GM06990 (cell line): ENCODE measurements at regions not wholly inside any gene's neighbourhood (a gene's known extent, or its start where the extent isn't known, plus 50 kb on each side); places are given as distances from the start of the nearest gene placed in this dataset.

Experiments
- DNase-seq: peaks from one replicate; pipeline ENCODE4 v3.0.0-alpha.2; 2011; ENCODE audit not compliant: insufficient read length; ENCODE audit errors: extremely low read depth
- H3K27me3 ChIP-seq: replicated peaks from 2 replicates; pipeline ENCODE4 v1.6.0; 2011; ENCODE audit warnings: low read length; ENCODE audit not compliant: control insufficient read depth, insufficient read depth
- H3K36me3 ChIP-seq: 2 replicates; pipeline ENCODE4 v1.5.1; 2011; ENCODE audit warnings: low read length; ENCODE audit not compliant: control insufficient read depth, insufficient read depth
- H3K4me3 ChIP-seq: replicated peaks from 2 replicates; pipeline ENCODE4 v1.5.1; 2011; ENCODE audit warnings: low read depth, mild to moderate bottlenecking, control low read depth, low read length
- TF ChIP-seq, protein P1 (sequence below): IDR thresholded peaks from 2 replicates; pipeline ENCODE4 v1.5.1; 2011; ENCODE audit warnings: low read length, control low read depth, mild to moderate bottlenecking, inconsistent platforms; ENCODE audit not compliant: insufficient read depth, poor library complexity, severe bottlenecking

DNA sequence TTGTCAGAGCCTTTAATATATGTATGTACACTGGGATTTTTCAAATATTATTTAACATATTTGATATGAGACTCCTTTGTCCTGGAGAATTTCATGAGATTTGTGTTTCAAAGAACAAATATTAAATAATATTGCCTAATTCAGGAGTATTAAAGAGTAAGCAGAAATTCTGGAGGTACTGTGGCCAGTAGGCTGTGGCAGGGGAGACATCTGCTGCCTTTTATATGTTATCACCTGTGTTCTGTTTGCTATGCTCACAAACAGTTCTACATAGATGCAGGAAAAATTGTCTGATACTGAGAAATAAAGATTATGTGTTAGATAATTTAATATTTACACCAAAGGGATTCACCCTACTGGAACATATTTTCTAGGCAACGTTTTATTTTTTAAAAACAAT, 395.4 kb upstream of the SLC35B3 start:
- H3K36me3 ChIP-seq: no peaks in the 10 kb centered on the region
- TF ChIP-seq, protein P1, sequence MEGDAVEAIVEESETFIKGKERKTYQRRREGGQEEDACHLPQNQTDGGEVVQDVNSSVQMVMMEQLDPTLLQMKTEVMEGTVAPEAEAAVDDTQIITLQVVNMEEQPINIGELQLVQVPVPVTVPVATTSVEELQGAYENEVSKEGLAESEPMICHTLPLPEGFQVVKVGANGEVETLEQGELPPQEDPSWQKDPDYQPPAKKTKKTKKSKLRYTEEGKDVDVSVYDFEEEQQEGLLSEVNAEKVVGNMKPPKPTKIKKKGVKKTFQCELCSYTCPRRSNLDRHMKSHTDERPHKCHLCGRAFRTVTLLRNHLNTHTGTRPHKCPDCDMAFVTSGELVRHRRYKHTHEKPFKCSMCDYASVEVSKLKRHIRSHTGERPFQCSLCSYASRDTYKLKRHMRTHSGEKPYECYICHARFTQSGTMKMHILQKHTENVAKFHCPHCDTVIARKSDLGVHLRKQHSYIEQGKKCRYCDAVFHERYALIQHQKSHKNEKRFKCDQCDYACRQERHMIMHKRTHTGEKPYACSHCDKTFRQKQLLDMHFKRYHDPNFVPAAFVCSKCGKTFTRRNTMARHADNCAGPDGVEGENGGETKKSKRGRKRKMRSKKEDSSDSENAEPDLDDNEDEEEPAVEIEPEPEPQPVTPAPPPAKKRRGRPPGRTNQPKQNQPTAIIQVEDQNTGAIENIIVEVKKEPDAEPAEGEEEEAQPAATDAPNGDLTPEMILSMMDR: no peak
- no peak for DNase-seq

DNA sequence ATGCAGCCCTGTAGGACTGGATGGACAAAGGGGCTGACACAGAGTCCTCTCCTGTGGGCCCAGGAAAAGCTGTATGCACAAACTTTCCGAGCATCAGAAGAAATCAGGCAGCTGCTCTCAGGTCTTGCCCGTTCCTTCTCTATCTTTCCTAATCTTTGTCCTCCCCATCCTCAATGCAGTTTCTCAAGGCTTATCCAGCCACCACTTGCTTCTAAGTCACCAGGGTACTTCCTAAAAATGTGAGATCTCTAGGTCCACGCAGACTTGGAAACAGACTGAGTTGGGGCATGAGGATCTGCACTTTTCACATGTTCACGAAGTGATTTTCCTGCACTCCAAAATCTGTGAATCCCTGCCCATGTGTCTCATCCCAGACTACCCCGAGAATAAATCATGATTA, 394.5 kb upstream of the SLC35B3 start:
- Histone ChIP-seq H3K36me3 (no peaks in the 10 kb centered on the region), H3K4me3 (no peak overlapping the region), H3K27me3 (no peaks in the 10 kb centered on the region)
- TF ChIP-seq, protein P1: no peak
- no peak for DNase-seq

More for the DNA sequence above, 395.4 kb upstream of the SLC35B3 start:
- Histone ChIP-seq H3K4me3 (no peak overlapping the region), H3K27me3 (no peaks in the 10 kb centered on the region)

DNA sequence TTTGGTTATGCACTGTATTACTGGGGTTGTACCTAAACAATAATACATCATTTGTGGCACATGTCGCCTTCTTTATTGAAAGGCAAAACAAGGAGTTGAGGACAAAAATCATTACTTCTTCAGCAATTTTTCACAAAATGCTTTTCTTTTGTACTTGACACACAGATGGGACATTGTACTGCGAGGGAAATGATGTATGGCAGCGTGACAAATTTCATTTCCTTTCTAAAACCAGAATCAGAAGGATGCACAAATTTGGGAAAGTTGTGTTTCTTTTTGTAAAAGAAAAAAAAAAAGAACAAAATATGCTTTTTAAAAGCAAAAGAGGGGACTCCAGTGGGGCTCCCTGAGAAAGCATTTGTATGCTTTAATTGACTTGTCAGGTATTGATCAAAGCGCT, 394.0 kb upstream of the SLC35B3 start:
- H3K27me3 ChIP-seq: no peaks in the 10 kb centered on the region
- TF ChIP-seq, protein P1: no peak
- DNase-seq: no peak
- H3K4me3 ChIP-seq: no peak overlapping the region
- no peaks in the 10 kb centered on the region for H3K36me3 ChIP-seq

DNA sequence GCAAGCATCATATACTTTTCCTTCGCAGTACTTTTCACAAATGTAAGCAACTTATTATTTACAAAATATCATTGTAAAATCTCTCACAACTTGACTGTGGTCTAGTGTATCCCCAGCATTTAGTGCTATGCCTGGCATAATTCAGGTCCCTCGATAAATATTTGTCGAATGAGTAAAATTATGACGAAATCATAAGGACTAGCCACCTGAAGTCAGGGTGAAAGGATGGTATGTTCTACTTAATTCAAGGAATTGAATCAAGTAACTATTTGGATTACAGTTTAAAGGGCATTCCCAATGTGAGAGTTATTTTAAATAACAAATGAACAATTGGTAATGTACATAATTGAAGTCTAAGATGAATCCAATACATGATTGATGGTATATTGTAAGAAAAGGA, 393.0 kb upstream of the SLC35B3 start:
- TF ChIP-seq, protein P1: no peak
- no peaks in the 10 kb centered on the region for H3K36me3 ChIP-seq
- no peaks in the 10 kb centered on the region for H3K27me3 ChIP-seq
- H3K4me3 ChIP-seq: no peak overlapping the region
- no peak for DNase-seq

DNA sequence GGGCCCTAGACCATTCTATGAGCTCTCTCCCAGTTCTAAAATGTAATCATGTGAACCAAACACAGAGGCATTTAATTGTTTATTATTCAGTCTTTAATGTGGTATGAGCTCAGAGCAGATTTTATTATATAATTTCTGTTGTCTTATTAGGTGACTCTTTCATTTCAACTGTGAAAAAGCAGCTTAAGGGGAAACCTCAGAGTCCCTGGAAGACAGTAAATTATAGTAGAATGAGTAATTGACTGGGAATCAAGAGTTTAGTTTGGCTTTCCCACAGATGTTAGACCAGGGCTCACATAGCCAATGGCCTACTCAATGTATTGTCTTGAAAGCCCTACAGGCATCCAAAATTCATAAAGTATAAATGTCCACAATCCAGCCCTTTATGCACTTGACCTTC, 390.4 kb upstream of the SLC35B3 start:
- DNase-seq: no peak
- Histone ChIP-seq H3K27me3 (no peaks in the 10 kb centered on the region), H3K4me3 (no peak overlapping the region), H3K36me3 (no peaks in the 10 kb centered on the region)
- TF ChIP-seq, protein P1: no peak

DNA sequence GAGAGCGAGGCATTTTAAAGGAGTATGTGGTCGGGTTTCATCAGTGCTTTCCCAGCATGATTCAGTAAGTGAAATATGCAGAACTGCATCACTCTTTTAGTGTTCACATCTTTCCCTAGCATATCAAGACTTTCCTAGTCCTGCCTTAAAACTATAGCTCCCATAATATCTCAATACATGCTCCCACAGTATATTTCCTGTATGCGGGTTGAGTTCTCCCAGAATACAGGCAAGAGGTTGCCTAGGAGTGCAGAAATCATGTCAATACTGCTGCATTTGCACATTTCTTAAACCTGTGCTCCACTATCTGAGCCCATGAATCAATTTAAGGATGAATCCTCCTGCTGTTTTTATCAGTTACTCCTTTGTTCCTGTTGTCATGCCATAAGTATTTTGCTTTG, 386.6 kb upstream of the SLC35B3 start:
- DNase-seq: no peak
- H3K36me3 ChIP-seq: no peaks in the 10 kb centered on the region
- TF ChIP-seq, protein P1: no peak
- H3K27me3 ChIP-seq: no peaks in the 10 kb centered on the region
- no peak overlapping the region for H3K4me3 ChIP-seq
